ENCODE measurements at regions not wholly inside any gene's neighbourhood (a gene's known extent, or its start where the extent isn't known, plus 50 kb on each side); places are given as distances from the start of the nearest gene placed in this dataset.

DNA sequence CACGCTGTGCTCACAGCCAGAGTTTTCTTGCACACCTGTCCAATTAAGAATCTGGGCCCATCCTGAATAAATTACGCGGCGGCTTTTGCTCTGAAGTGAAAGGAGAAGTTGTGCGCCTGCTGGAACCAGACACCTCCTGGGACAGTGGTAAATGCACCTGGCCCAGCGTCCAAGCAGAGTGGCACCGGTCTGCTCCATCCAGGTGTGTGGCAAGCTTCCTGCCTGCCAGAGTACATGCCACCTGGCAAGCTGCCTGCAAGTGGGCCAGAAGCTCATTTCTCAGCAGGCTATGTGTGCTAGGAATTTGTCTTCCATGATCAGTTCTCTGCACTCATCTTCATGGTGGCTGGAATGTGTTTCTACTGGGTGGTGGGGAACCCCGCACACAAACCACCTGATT lies 660.6 kb downstream of the ETS1 start:
- no peak for TF ChIP-seq POLR2AphosphoS5 (IDR thresholded peaks at IDR 0.05; ENCODE audit: low read depth, low read length)
- no peak for TF ChIP-seq POLR2A (IDR thresholded peaks at IDR 0.05; ENCODE audit: low read depth, low read length)
